OCI-LY1 (cell line): ENCODE measurements at regions not wholly inside any gene's neighbourhood (a gene's known extent, or its start where the extent isn't known, plus 50 kb on each side); places are given as distances from the start of the nearest gene placed in this dataset.

Source experiments
- CTCF ChIP-seq: fragments of 200-600 bp; sonication (generic), shearing (Covaris generic); IDR thresholded peaks from 2 replicates; pipeline ENCODE4 v1.5.1; 2017; ENCODE audit warnings: mild to moderate bottlenecking, antibody characterized with exemption, low read length, moderate library complexity, mixed read lengths
- EZH2 ChIP-seq: fragments of 200-600 bp; sonication (generic), shearing (Covaris generic); IDR thresholded peaks from 2 replicates; pipeline ENCODE4 v1.8.0; 2017; ENCODE audit warnings: borderline replicate concordance, mixed run types, mild to moderate bottlenecking, antibody characterized with exemption, low read length, moderate library complexity, mixed read lengths

- TF ChIP-seq CTCF (no peak), EZH2 (no peak)
These were observed 545.9 kb upstream of the BTBD3 start for GRCh38 chr20:11371831-11372230.
